Loucy (cell line): ENCODE measurements at regions not wholly inside any gene's neighbourhood (a gene's known extent, or its start where the extent isn't known, plus 50 kb on each side); places are given as distances from the start of the nearest gene placed in this dataset.

Source experiments
- H2AFZ ChIP-seq: fragments of 200-600 bp; sonication (generic); 2 replicates; pipeline ENCODE4 v1.6.0; 2016; ENCODE audit warnings: antibody characterized with exemption, mild to moderate bottlenecking, low read length, moderate library complexity
- H3F3A ChIP-seq: fragments of 200-600 bp; 2 replicates; pipeline ENCODE4 v1.6.0; 2016; ENCODE audit warnings: antibody characterized with exemption, low read depth, mild to moderate bottlenecking
- H3K27me3 ChIP-seq: fragments of 200-600 bp; sonication (generic); 2 replicates; pipeline ENCODE4 v1.6.1; 2014; ENCODE audit warnings: low read length, mild to moderate bottlenecking; ENCODE audit not compliant: insufficient read depth, poor library complexity, severe bottlenecking
- H3K36me3 ChIP-seq: fragments of 200-600 bp; sonication (generic); 2 replicates; pipeline ENCODE4 v1.6.1; 2016; ENCODE audit warnings: low read length; ENCODE audit not compliant: insufficient read depth
- H3K4me1 ChIP-seq: fragments of 200-600 bp; sonication (generic); 2 replicates; pipeline ENCODE4 v1.5.1; 2014; ENCODE audit warnings: low read length, mild to moderate bottlenecking; ENCODE audit not compliant: insufficient read depth, poor library complexity, severe bottlenecking
- H3K4me2 ChIP-seq: fragments of 200-600 bp; sonication (generic); 2 replicates; pipeline ENCODE4 v1.6.0; 2014; ENCODE audit warnings: antibody characterized with exemption, low read length, low read depth, mild to moderate bottlenecking; ENCODE audit not compliant: poor library complexity, severe bottlenecking
- H3K4me3 ChIP-seq: fragments of 200-600 bp; sonication (generic); 2 replicates; pipeline ENCODE4 v1.5.1; 2014; ENCODE audit warnings: low read length, mild to moderate bottlenecking, mixed read lengths; ENCODE audit not compliant: poor library complexity, severe bottlenecking
- H3K79me2 ChIP-seq: fragments of 200-600 bp; sonication (generic); 2 replicates; pipeline ENCODE4 v1.6.1; 2014; ENCODE audit warnings: low read length; ENCODE audit not compliant: insufficient read depth
- H3K9ac ChIP-seq: fragments of 200-600 bp; sonication (generic); 2 replicates; pipeline ENCODE4 v1.6.0; 2014; ENCODE audit warnings: mild to moderate bottlenecking, low read depth, low read length, moderate library complexity; ENCODE audit not compliant: poor library complexity, severe bottlenecking
- H3K9me2 ChIP-seq: fragments of 200-600 bp; sonication (generic); replicated peaks from 2 replicates; pipeline ENCODE4 v1.6.1; 2016; ENCODE audit warnings: low read depth, low read length, mixed read lengths
- H3K9me3 ChIP-seq: fragments of 200-600 bp; sonication (generic); 2 replicates; pipeline ENCODE4 v1.6.1; 2014; ENCODE audit warnings: mild to moderate bottlenecking, antibody characterized with exemption, low read length, low read depth; ENCODE audit not compliant: insufficient read depth
- H4K20me1 ChIP-seq: fragments of 200-600 bp; sonication (generic); 2 replicates; pipeline ENCODE4 v1.6.0; 2014; ENCODE audit warnings: antibody characterized with exemption, low read length, mild to moderate bottlenecking; ENCODE audit not compliant: insufficient read depth, poor library complexity, severe bottlenecking
- EZH2phosphoT487 ChIP-seq: fragments of 200-600 bp; IDR thresholded peaks from 2 replicates; pipeline ENCODE4 v1.6.1; 2018; ENCODE audit warnings: antibody characterized with exemption, mild to moderate bottlenecking, moderate library complexity, borderline replicate concordance
- TF ChIP-seq, protein P1 (sequence below): fragments of 200-600 bp; sonication (generic); conservative IDR thresholded peaks from 2 replicates; pipeline ENCODE4 v1.5.1; 2014; ENCODE audit warnings: mild to moderate bottlenecking, antibody characterized with exemption, low read length

DNA sequence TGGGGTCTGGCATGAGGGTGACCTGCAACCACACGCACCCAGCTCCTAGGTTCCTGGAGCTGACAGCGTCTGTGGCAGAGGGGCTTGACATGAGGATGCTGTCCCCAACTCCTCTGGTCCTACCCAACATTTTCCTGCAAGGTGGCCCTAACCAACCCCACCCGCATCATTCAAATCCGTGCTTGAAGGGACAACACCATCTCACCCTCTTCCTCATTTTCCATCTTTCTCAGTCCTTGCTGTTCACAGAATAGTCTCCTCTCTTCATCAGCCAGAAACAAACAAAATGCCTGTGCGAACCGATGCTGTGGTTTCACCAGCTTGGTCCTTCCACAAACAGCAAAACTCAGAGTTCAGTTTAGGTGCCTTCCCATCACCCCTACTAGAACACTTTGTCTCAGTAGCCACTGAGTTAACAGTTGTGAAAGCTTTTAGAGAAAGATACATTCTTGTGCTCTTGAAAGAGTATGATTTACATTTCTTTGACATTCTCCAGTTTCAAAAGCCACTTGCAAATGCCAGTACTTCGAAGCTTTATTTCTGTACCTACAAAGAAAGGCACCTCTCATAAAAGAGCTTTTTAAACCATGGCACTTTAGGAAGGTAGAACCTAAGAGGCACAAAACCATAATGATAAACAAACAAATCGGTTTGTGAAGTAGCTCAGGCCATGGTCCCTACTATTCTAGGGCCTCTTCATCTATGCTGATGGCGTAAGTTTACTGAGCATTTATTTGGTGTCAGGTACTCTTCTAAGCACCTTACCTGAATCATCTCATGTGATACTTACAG lies 360.1 kb downstream of the SHQ1 start:
- Histone ChIP-seq H4K20me1 (no peaks in the 10 kb centered on the region), H2AFZ (peak overlapping the region; percentile 50; the same call in 1 of the 2 replicates), H3K4me2 (no peak overlapping the region), H3K9me3 (no peaks in the 10 kb centered on the region), H3K27me3 (no peaks in the 10 kb centered on the region), H3K36me3 (no peaks in the 10 kb centered on the region), H3K4me3 (no peak overlapping the region), H3F3A (no peaks in the 10 kb centered on the region), H3K9ac (no peak overlapping the region), H3K4me1 (peaks cover 44% of the 10 kb centered on the region), H3K79me2 (no peaks in the 10 kb centered on the region), H3K9me2 (no peaks in the 10 kb centered on the region)
- TF ChIP-seq, protein P1, sequence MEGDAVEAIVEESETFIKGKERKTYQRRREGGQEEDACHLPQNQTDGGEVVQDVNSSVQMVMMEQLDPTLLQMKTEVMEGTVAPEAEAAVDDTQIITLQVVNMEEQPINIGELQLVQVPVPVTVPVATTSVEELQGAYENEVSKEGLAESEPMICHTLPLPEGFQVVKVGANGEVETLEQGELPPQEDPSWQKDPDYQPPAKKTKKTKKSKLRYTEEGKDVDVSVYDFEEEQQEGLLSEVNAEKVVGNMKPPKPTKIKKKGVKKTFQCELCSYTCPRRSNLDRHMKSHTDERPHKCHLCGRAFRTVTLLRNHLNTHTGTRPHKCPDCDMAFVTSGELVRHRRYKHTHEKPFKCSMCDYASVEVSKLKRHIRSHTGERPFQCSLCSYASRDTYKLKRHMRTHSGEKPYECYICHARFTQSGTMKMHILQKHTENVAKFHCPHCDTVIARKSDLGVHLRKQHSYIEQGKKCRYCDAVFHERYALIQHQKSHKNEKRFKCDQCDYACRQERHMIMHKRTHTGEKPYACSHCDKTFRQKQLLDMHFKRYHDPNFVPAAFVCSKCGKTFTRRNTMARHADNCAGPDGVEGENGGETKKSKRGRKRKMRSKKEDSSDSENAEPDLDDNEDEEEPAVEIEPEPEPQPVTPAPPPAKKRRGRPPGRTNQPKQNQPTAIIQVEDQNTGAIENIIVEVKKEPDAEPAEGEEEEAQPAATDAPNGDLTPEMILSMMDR: no peak
- no peak for TF ChIP-seq EZH2phosphoT487

DNA sequence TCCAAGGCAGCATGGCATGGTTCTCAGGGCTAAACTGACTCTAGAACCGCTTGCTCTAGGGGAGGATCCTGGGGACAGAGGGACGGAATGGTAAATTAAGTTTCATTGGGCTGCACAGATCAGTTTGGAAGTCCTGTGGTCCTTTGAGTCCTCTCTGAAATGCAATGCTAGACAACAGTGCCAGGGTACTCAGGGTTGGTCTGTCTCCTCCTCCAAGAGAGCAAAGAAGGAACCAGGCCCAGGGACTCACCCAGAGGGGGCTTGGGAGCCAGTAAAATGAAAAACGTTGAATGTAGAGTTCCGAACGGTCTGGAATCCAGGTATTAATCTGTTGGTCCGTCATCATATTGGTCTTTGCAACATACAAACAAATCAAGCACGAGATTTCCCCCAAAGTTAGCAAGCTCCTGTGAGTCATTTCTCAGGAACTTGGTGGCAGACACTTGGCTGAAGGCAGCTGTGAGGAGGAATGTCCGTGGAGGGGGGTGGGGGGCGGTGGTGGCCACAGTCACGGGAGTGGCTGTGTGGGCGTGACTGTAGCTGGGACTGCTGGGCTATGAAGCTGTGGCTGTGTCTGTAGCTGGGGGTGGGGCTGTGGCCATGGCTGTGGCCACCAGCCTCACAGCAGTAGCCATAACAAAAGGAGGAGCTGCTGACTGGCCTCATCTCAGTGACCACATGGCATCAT lies 361.0 kb downstream of the SHQ1 start:
- no peak overlapping the region for H3K4me2 ChIP-seq

DNA sequence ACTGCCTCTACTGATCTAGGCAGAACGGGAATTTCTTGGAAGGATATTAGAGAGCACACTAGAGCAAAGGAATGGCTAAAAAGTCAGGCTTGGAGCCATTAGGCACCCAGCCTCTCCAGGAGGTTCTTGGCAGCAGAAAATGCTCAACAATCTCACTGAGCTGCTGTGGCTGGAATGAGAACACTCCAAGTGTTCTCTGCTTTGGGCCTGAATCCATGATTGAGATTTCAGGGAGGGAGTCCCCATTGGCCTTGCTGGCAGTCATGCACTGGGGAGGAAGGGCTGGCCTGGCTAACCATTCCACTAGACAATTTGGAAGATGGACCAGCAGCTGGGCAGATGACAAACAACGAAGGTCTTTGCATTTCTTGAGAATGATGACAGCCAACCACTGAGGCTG lies 362.6 kb downstream of the SHQ1 start:
- Histone ChIP-seq H3K9me3 (no peaks in the 10 kb centered on the region), H3K9ac (no peak overlapping the region), H3K4me3 (no peak overlapping the region), H3K27me3 (no peaks in the 10 kb centered on the region), H3K4me2 (no peak overlapping the region), H3F3A (no peaks in the 10 kb centered on the region), H3K36me3 (no peaks in the 10 kb centered on the region), H3K9me2 (no peaks in the 10 kb centered on the region), H3K79me2 (no peaks in the 10 kb centered on the region), H3K4me1 (peaks cover 37% of the 10 kb centered on the region), H2AFZ (no peak overlapping the region), H4K20me1 (no peaks in the 10 kb centered on the region)
- TF ChIP-seq, protein P1: no peak
- no peak for TF ChIP-seq EZH2phosphoT487

More for the DNA sequence above, 361.0 kb downstream of the SHQ1 start:
- Histone ChIP-seq H3K9ac (no peak overlapping the region), H3K9me2 (no peaks in the 10 kb centered on the region), H3K79me2 (no peaks in the 10 kb centered on the region), H3K9me3 (no peaks in the 10 kb centered on the region), H2AFZ (no peak overlapping the region), H3K27me3 (no peaks in the 10 kb centered on the region), H4K20me1 (no peaks in the 10 kb centered on the region), H3K4me1 (peaks cover 51% of the 10 kb centered on the region), H3K4me3 (no peak overlapping the region), H3K36me3 (no peaks in the 10 kb centered on the region), H3F3A (no peaks in the 10 kb centered on the region)
- TF ChIP-seq, protein P1: no peak
